A549 (cell line): ENCODE measurements at regions not wholly inside any gene's neighbourhood (a gene's known extent, or its start where the extent isn't known, plus 50 kb on each side); places are given as distances from the start of the nearest gene placed in this dataset.

Experiments
- CEBPB ChIP-seq, 2 experiments: fragments of >200 bp in 1 of 2; sonication (Bioruptor Twin) in 1 of 2; formaldehyde crosslinking in 1 of 2; IDR thresholded peaks; 2 replicates each; pipeline ENCODE4 v1.6.1; 2012 to 2016
- CHD2 ChIP-seq: fragments of 150-350 bp; IDR thresholded peaks from 2 replicates; pipeline ENCODE4 v1.6.1; 2014; ENCODE audit warnings: low read length; ENCODE audit not compliant: partially characterized antibody
- JUNB ChIP-seq: fragments of >200 bp; sonication (Bioruptor Twin); formaldehyde crosslinking; IDR thresholded peaks from 2 replicates; pipeline ENCODE4 v1.6.1; 2016
- KDM5A ChIP-seq: fragments of 200-600 bp; sonication (generic); IDR thresholded peaks from 2 replicates; pipeline ENCODE4 v1.6.1; 2016; ENCODE audit warnings: antibody characterized with exemption, mild to moderate bottlenecking
- PHF8 ChIP-seq: fragments of 200-600 bp; sonication (generic); IDR thresholded peaks from 2 replicates; pipeline ENCODE4 v1.6.1; 2016; ENCODE audit warnings: low read depth, mild to moderate bottlenecking, antibody characterized with exemption, moderate library complexity, borderline replicate concordance
- SREBF2 ChIP-seq: fragments of 450-650 bp; IDR thresholded peaks from 2 replicates; pipeline ENCODE4 v1.6.1; 2014; ENCODE audit warnings: mild to moderate bottlenecking, moderate library complexity
- ZC3H11A ChIP-seq: fragments of 450-650 bp; IDR thresholded peaks from 2 replicates; pipeline ENCODE4 v1.6.1; 2014; ENCODE audit warnings: antibody characterized with exemption, mild to moderate bottlenecking
- TF ChIP-seq, protein P1 (sequence below): fragments of 250-450 bp; sonication (Bioruptor Pico); IDR thresholded peaks from 2 replicates; pipeline ENCODE4 v1.5.0; 2021; ENCODE audit warnings: mild to moderate bottlenecking, moderate library complexity, borderline replicate concordance
- TF ChIP-seq, protein P2 (sequence below): fragments of >200 bp; sonication (Bioruptor Twin); formaldehyde crosslinking; IDR thresholded peaks from 3 replicates; pipeline ENCODE4 v1.5.1; 2016

DNA sequence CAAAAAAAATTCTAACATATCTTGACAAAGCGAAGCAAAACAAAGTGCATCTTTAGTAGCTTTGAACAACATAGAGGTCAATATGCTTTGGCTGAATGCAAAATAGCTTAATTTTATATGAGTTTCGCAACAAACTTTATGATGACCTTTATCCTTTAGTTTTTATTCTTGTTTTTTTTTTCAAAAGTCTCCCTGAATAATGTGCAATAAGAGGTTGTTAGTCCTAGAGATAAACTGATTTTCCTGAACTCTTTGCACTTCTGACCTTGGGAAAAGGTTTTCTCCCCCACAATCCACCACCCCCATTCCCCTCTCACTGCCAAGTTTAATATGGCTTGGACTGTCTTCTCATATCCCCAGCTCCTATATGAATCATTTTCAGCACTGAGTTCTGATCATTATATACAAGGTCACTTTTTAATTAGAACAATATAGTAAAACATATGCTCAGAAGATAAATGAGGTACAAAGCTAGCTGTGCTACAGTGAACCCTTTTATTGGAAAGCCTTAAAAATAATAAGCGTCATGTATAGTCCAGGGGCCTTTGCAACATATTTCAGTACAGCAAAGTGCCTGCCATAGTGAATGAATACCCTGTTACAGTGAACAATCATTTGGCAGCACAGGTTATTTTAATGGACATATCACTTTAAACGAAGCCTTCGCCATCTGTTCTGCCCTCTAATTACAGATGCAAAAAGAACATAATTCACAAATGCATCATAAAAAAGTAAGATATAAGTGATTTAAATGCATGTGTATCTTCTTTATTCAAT is 496.3 kb upstream of the NR2F2 start:
- TF ChIP-seq CHD2 (no peak), PHF8 (no peak), JUNB (no peak), CEBPB (IDR thresholded peaks at IDR 0.05) (0 out of 4 replicates have a peak, but pooled peaks of 1 of the 2 experiments have one; percentile 12), ZC3H11A (no peak), SREBF2 (no peak), KDM5A (no peak)
- TF ChIP-seq, protein P1, sequence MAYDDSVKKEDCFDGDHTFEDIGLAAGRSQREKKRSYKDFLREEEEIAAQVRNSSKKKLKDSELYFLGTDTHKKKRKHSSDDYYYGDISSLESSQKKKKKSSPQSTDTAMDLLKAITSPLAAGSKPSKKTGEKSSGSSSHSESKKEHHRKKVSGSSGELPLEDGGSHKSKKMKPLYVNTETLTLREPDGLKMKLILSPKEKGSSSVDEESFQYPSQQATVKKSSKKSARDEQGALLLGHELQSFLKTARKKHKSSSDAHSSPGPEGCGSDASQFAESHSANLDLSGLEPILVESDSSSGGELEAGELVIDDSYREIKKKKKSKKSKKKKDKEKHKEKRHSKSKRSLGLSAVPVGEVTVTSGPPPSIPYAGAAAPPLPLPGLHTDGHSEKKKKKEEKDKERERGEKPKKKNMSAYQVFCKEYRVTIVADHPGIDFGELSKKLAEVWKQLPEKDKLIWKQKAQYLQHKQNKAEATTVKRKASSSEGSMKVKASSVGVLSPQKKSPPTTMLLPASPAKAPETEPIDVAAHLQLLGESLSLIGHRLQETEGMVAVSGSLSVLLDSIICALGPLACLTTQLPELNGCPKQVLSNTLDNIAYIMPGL (CRISPR knock-in tag) = no peak
- TF ChIP-seq, protein P2, sequence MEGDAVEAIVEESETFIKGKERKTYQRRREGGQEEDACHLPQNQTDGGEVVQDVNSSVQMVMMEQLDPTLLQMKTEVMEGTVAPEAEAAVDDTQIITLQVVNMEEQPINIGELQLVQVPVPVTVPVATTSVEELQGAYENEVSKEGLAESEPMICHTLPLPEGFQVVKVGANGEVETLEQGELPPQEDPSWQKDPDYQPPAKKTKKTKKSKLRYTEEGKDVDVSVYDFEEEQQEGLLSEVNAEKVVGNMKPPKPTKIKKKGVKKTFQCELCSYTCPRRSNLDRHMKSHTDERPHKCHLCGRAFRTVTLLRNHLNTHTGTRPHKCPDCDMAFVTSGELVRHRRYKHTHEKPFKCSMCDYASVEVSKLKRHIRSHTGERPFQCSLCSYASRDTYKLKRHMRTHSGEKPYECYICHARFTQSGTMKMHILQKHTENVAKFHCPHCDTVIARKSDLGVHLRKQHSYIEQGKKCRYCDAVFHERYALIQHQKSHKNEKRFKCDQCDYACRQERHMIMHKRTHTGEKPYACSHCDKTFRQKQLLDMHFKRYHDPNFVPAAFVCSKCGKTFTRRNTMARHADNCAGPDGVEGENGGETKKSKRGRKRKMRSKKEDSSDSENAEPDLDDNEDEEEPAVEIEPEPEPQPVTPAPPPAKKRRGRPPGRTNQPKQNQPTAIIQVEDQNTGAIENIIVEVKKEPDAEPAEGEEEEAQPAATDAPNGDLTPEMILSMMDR = no peak
